Erythroblast (primary cell): ENCODE measurements at regions not wholly inside any gene's neighbourhood (a gene's known extent, or its start where the extent isn't known, plus 50 kb on each side); places are given as distances from the start of the nearest gene placed in this dataset.

Experiments used
- GATA1 ChIP-seq: IDR thresholded peaks from 2 replicates; pipeline ENCODE4 v1.6.1; 2011; ENCODE audit warnings: low read depth, mild to moderate bottlenecking, control low read depth, low read length, moderate library complexity
- POLR2A ChIP-seq: IDR thresholded peaks from 2 replicates; pipeline ENCODE4 v1.6.1; 2011; ENCODE audit warnings: mild to moderate bottlenecking, low read length

- TF ChIP-seq POLR2A (no peak), GATA1 (no peak)
These were observed 818.1 kb upstream of the TMEM132C start for GRCh38 chr12:127448906-127449305.
